ENCODE measurements at regions not wholly inside any gene's neighbourhood (a gene's known extent, or its start where the extent isn't known, plus 50 kb on each side); places are given as distances from the start of the nearest gene placed in this dataset.

GRCh38 chr3:174532216-174532615, 326.9 kb upstream of the NAALADL2 start:
- TF ChIP-seq CTCF (IDR thresholded peaks at IDR 0.05) (no peak), POLR2A (IDR thresholded peaks at IDR 0.05; ENCODE audit: low read depth) (no peak), POLR2AphosphoS5 (IDR thresholded peaks at IDR 0.05) (no peak)
